ENCODE measurements at regions not wholly inside any gene's neighbourhood (a gene's known extent, or its start where the extent isn't known, plus 50 kb on each side); places are given as distances from the start of the nearest gene placed in this dataset.

GRCh38 chr22:33971561-33971961 is 51.3 kb upstream of the LARGE1 start:
- no peaks in the 10 kb centered on the region for H3K36me3 ChIP-seq
- WGBS, 2 donors: 57 to 61% methylated on average over 4 of the region's 4 CpGs
- H3K27me3 ChIP-seq: no peaks in the 10 kb centered on the region
- TF ChIP-seq CTCF (IDR thresholded peaks at IDR 0.05) (no peak), POLR2A (IDR thresholded peaks at IDR 0.05) (no peak)
- no peak overlapping the region for H3K4me3 ChIP-seq (replicated peaks in 1 of 3)
- no peak for DNase-seq
- no peak overlapping the region for H3K27ac ChIP-seq
- intact Hi-C loops (cut with DNase I): no loop called here
- no peaks in the 10 kb centered on the region for H3K9me3 ChIP-seq
- H3K4me1 ChIP-seq: no peaks in the 10 kb centered on the region

- intact Hi-C loops (cut with DNase I): no loop called here
- H3K36me3 ChIP-seq: no peaks in the 10 kb centered on the region
- no peaks in the 10 kb centered on the region for H3K9me3 ChIP-seq
- no peak for TF ChIP-seq CTCF (IDR thresholded peaks at IDR 0.05)
- TF ChIP-seq POLR2A (IDR thresholded peaks at IDR 0.05): no peak
- H3K27me3 ChIP-seq: no peaks in the 10 kb centered on the region
- no peak for DNase-seq
- WGBS, 2 donors: 71 to 82% methylated on average over 3 of the region's 3 CpGs
- no peak overlapping the region for H3K4me3 ChIP-seq (replicated peaks in 1 of 3)
- no peaks in the 10 kb centered on the region for H3K4me1 ChIP-seq
- no peak overlapping the region for H3K27ac ChIP-seq
These were observed 55.6 kb upstream of the LARGE1 start for GRCh38 chr22:33975841-33976240.

GRCh38 chr22:33983558-33983957 is 63.3 kb upstream of the LARGE1 start:
- H3K4me3 ChIP-seq (replicated peaks in 1 of 3): no peak overlapping the region
- no peak overlapping the region for H3K27ac ChIP-seq
- DNase-seq: no peak
- no peaks in the 10 kb centered on the region for H3K9me3 ChIP-seq
- TF ChIP-seq CTCF (IDR thresholded peaks at IDR 0.05) (no peak), POLR2A (IDR thresholded peaks at IDR 0.05) (no peak)
- no peaks in the 10 kb centered on the region for H3K4me1 ChIP-seq
- intact Hi-C loops (cut with DNase I): no loop called here
- H3K36me3 ChIP-seq: no peaks in the 10 kb centered on the region
- H3K27me3 ChIP-seq: no peaks in the 10 kb centered on the region

- TF ChIP-seq CTCF (IDR thresholded peaks at IDR 0.05) (no peak), POLR2A (IDR thresholded peaks at IDR 0.05) (no peak)
- no peaks in the 10 kb centered on the region for H3K27me3 ChIP-seq
- H3K4me3 ChIP-seq (replicated peaks in 1 of 3): no peak overlapping the region
- no peaks in the 10 kb centered on the region for H3K36me3 ChIP-seq
- DNase-seq: no peak
- no peaks in the 10 kb centered on the region for H3K4me1 ChIP-seq
- H3K27ac ChIP-seq: no peak overlapping the region
- intact Hi-C loops (cut with DNase I): no loop called here
- WGBS, 2 donors: 73 to 78% methylated on average over 3 of the region's 3 CpGs
- H3K9me3 ChIP-seq: no peaks in the 10 kb centered on the region
These were observed 63.9 kb upstream of the LARGE1 start for GRCh38 chr22:33984211-33984610.

GRCh38 chr22:33984656-33985285 is 64.5 kb upstream of the LARGE1 start:
- no peaks in the 10 kb centered on the region for H3K4me1 ChIP-seq
- no peak overlapping the region for H3K4me3 ChIP-seq (replicated peaks in 1 of 3)
- no peaks in the 10 kb centered on the region for H3K27me3 ChIP-seq
- H3K36me3 ChIP-seq: no peaks in the 10 kb centered on the region
- no peak for DNase-seq
- WGBS, 2 donors: 64 to 68% methylated on average over 8 of the region's 8 CpGs
- H3K27ac ChIP-seq: no peak overlapping the region
- TF ChIP-seq CTCF (IDR thresholded peaks at IDR 0.05): no peak
- TF ChIP-seq POLR2A (IDR thresholded peaks at IDR 0.05): no peak
- no peaks in the 10 kb centered on the region for H3K9me3 ChIP-seq
- intact Hi-C loops (cut with DNase I): no loop called here

Measured in thyroid gland (tissue), 4 donors.